ENCODE measurements at regions not wholly inside any gene's neighbourhood (a gene's known extent, or its start where the extent isn't known, plus 50 kb on each side); places are given as distances from the start of the nearest gene placed in this dataset.

GRCh38 chr4:46645126-46645525 is 255.2 kb upstream of the GABRA2 start:
- Histone ChIP-seq H3K14ac (ENCODE audit: low read length in 2 of 2) (no peak overlapping the region), H3K9ac (ENCODE audit: low read length) (no peak overlapping the region), H3K79me1 (replicated peaks; ENCODE audit: low read length, poor library complexity, severe bottlenecking) (no peaks in the 10 kb centered on the region), H3K4me3 (ENCODE audit: insufficient read depth in 1 of 2, low read depth in 1 of 2, low read length in 2 of 2) (no peak overlapping the region), H2BK5ac (ENCODE audit: low read depth, low read length, poor library complexity, severe bottlenecking) (no peak overlapping the region), H4K91ac (ENCODE audit: low read length) (no peak overlapping the region), H3K23ac (ENCODE audit: low read length in 2 of 2) (no peak overlapping the region), H3K18ac (ENCODE audit: low read depth in 1 of 2, low read length in 2 of 2) (no peak overlapping the region), H3K4me2 (ENCODE audit: low read length, poor library complexity, severe bottlenecking) (no peak overlapping the region), H2AK5ac (ENCODE audit: low read length, severe bottlenecking) (no peak overlapping the region), H2BK120ac (ENCODE audit: low read depth, low read length) (no peak overlapping the region), H3K9me3 (ENCODE audit: control insufficient read depth, low read length) (peaks cover 3% of the 10 kb centered on the region), H2BK15ac (ENCODE audit: low read depth, poor library complexity, severe bottlenecking) (no peak overlapping the region), H3K4me1 (ENCODE audit: control insufficient read depth, insufficient read depth, low read depth, low read length) (no peaks in the 10 kb centered on the region), H3K27me3 (ENCODE audit: control insufficient read depth in 1 of 2, insufficient read depth in 1 of 2, low read length in 2 of 2) (no peaks in the 10 kb centered on the region), H3K4ac (ENCODE audit: low read depth in 1 of 2, low read length in 2 of 2) (no peak overlapping the region), H2BK12ac (ENCODE audit: low read length in 2 of 2) (no peak overlapping the region), H3K27ac (ENCODE audit: low read length, poor library complexity, severe bottlenecking) (no peak overlapping the region), H4K8ac (ENCODE audit: low read length) (no peak overlapping the region), H3K36me3 (ENCODE audit: control insufficient read depth in 1 of 2, insufficient read depth in 2 of 2, low read depth in 1 of 2, low read length in 2 of 2) (no peaks in the 10 kb centered on the region), H2AFZ (ENCODE audit: low read depth, low read length) (no peak overlapping the region)
- no CpG with 5 or more reads among the region's 1 CpG for WGBS
- DNase-seq: no peak

Data from mesenchymal stem cell (in vitro differentiated cells and primary cell).